ENCODE measurements at regions not wholly inside any gene's neighbourhood (a gene's known extent, or its start where the extent isn't known, plus 50 kb on each side); places are given as distances from the start of the nearest gene placed in this dataset.

DNA sequence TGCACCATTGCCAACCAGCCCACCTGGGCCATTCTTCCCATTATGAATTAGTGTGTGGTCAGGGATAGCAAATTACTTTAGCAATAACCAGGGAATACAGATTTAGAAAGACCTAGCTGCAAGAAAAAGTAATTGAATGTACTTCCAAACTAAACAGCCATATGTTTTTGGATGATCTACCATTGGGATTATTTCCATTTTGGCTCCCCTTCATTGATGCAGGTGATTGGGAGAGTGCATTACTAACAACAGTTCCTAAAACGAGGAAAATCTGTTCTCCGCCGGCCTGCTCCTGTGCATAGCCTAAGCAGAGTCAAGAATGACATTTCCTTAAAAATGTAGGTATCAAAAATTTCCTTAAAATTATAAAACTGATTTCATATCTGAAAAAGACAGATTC, 58.5 kb downstream of the MAIP1 start:
- DNase-seq = no peak

DNA sequence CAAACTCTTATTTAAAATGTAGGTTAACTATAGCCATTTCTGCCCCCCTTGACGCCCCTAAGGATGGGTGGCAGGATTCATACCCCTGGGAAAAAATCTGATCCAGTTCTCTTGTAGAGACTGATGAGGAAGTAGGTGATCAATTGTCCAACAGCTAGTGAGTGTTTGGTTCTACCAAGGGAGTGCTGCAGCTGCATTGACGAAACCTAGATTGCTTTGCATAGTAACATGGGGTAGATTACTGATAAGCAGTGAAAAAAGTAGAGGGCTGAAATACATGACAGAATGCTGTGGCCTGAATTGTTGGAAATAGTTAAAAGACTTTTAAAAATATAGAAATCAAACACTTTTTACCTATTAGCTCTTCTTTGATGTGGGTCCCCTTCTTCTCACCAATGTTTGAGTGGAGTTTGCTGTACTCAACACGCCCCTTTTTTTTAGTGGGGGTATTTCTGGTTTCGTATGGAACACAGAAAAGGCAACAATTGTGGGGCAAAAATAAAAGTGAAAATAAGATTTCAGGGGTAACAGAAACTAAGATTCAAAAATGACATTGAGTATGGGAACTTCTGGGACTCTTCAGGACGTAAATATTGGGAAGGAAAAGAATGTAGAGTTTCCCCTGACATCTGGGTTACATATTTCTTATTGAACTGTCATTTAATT, 66.2 kb downstream of the MAIP1 start:
- no peak for DNase-seq

DNA sequence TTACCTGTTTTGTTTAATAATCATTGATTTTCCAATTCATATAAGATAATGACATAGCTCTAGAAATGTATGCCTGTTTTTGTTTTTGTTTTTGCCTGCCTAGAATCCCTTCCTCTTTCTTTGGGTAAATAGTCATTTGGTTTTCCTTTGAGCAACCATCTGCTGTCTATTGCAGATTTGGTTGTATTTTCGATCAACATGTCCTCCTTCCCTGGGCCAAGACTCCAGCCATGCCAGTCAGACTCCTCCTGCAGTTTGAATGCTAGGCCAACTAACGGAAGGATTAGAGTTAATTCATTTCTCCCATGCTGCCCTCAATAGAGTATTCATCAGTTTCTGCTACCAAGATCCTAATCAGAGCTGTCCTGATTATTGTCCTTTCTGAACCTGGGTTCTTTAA, 67.1 kb downstream of the MAIP1 start:
- no peak for DNase-seq

DNA sequence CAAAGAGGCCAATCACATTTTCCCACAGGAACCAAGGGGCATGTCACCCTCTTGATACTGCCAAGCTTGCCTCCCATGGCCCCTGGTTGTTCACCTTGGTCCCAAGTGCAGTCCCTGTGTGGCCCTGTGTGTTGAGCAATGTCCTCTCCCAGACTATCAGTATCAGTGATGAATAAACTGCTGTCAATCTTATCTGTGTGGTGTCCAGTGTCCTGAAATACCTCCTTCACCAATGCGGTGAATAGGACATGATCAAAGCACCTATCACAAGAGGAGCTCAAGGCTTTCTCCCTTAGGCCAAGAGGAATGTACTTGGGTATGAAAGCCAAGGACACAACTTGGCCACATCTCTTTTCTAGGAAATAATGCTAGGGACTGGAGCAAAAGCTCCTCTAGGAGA, 68.2 kb downstream of the MAIP1 start:
- DNase-seq = no peak

DNA sequence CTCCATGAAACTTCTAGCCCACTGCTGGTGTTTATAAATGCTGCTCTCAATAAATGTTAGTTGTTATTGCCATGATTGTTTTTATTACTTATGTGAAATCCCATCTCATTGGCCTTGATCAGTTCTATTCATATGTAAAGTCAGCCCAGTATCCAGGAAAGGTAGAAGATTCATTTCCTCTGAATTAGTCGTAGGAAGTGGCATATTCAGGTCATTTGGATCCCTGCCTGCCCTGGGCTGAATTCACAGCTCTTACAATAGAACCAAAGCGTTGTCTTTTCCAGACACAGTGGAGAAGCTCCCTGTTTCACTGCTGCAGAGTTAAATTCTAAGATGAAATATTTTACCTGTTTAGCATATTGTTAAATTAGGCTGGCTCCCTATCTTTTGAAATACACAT, 70.3 kb downstream of the MAIP1 start:
- no peak for DNase-seq

DNA sequence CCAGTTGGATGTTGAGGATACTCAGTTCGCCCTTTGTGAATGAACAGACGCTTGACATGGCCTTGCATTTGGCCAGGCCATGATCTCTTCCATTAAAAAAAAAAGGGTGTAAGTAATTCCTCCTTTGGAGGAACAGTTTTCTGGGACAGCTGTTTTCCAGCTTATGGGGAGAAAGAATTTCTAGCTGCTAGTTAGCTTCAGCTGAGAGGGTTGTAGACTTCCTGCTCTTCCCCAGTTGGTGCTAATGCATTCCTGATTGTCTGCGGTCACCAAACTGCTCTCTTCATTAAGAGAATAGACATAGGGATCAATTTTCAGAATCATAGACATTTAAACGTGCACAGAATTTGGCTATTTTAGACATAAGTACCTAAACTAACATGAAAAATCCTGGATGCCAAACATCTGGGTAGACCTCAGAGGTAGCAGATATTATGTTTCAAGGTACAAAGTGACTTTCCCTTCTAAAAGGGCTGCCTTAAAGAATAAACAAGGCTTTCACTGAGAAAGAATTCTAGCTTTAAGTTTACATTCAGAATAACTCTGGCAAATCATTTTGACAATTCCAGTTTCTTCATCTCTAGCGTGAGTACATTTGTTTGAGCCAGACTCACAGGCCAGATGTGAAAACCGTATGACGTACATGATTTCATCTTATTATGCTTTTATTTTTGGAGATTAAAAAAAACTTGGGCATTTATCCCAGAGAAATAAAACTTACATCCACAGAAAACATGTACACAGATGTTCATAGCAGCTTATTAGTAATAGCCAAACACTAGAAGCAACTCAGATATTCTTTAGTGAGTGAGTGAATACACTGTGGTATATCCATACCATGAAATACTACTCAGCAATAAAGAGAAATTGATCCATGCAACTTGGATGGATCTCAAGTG, 71.2 kb downstream of the MAIP1 start:
- DNase-seq = no peak

DNA sequence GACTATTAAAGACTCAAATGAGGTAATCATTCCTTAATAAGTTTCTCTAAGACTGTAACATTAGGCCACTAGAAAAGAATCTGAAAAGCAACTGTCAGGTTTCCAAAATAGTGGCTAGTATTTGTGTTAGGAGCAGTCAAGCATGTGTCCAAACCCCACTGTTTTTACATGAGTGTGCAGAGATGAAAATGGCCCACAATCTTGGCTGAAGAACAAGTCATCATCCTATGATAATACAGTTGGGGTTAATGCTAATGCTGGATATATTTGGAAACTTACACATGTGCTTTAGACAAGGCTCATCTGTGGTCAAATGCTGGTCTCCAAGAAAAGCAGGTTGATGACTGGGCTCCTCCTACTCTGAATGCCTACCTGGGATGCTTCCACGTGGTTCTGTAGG, 73.6 kb downstream of the MAIP1 start:
- DNase-seq = no peak

- DNase-seq = no peak
These were observed 77.5 kb downstream of the MAIP1 start for GRCh38 chr2:200032895-200033294.

DNA sequence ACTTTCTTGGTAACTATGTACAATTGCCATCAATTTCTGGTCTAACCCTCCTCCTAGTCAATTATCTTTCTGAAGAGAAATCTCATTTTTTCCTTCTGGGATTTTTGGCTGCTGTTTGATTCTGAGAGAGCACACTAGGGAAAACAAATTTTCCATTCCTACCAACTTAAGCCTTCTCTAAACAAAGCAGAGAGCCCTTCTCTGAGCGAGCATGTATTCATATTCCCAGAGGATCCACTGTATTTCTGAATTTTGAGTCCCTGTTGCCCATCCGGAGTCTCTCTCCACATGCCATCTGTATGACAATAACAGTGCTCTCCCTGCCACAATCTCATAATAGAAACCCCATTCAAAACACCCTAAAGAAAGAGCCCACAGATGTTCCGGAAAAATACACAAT, 78.5 kb downstream of the MAIP1 start:
- DNase-seq = no peak

DNA sequence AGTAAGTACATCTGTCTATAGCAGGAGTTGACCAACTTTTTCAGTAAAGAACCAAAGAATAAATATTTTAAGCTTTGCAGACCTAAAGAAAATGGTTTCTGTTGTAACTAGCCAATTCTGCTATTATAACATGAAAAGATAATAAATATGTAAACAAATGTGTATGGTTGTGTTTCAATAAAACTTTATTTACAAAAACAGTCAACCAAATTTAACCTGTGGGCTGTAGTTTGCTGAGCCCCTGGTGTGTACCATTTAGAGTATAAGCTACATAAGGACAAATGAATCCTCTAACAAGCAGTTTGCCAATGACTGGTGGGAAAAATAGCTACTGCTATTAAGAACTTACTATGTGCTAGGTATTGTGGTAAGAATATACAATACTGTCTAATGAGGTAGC, 79.4 kb downstream of the MAIP1 start:
- no peak for DNase-seq

GRCh38 chr2:200039724-200040650, 84.6 kb downstream of the MAIP1 start:
- peak; percentile 55 for DNase-seq

DNA sequence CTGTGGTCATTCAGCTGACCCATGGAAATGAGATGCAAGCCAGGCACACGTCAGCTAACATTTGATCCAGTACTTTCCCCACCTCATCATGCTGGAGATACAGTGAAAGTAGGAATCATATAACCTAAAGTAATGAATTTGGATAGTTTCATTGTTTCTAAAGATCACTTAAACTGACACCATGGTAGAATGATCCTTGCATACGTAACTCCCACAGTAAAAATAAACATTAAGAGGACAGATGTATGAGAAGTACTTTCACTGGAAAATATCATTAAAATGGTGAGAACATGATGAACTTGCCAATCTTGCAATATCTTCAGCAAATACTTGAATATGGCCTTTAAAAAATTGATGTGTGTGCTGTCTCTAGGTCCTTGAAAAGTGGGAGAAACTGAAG, 85.4 kb downstream of the MAIP1 start:
- no peak for DNase-seq

GRCh38 chr2:200041639-200042038, 86.3 kb downstream of the MAIP1 start:
- DNase-seq = no peak

DNA sequence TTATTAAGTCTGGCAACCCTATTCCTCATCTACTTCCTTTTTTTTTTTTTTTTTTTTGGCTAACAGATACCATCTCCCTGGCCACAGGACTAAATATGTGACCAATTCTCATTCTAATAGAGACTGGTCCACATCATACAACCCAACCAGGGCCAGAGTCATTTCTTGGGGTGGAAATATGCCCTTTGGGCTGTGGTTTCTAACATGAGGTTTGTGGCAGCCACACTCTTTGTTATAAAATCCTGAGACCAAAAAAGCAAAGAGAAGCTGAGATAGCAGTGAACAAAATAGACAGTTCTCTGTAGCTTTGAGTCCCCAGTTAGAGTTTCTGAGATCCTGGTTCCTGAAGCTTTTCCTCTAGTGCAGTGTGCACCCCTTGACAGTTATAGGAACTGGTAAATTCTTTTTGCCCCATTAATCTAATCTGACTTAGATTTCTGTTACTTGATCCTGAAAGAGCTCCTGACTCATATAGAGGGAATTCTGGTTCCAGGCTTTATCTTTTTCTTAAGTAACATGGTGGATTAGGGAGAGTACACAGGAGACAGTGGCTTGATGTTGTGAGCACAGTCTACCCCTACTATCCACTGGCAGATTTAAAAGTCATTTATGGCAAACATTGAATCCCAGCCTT, 86.8 kb downstream of the MAIP1 start:
- peak; percentile 24 for DNase-seq

GRCh38 chr2:200042944-200043343, 87.6 kb downstream of the MAIP1 start:
- DNase-seq = no peak

- no peak for DNase-seq
These were observed 89.1 kb downstream of the MAIP1 start for GRCh38 chr2:200044453-200044852.

- DNase-seq = no peak
These were observed 93.0 kb downstream of the MAIP1 start for GRCh38 chr2:200048421-200048820.

GRCh38 chr2:200049086-200049485, 93.7 kb downstream of the MAIP1 start:
- DNase-seq = no peak

GRCh38 chr2:200050921-200051610, 95.7 kb downstream of the MAIP1 start:
- DNase-seq = no peak

GRCh38 chr2:200051611-200051945, 96.2 kb downstream of the MAIP1 start:
- DNase-seq = no peak

- DNase-seq = no peak
These were observed 97.2 kb downstream of the MAIP1 start for GRCh38 chr2:200052627-200053026.
